GM23248 (cell line): ENCODE measurements at regions not wholly inside any gene's neighbourhood (a gene's known extent, or its start where the extent isn't known, plus 50 kb on each side); places are given as distances from the start of the nearest gene placed in this dataset.

ENCODE experiments used
- DNase-seq: peaks from one replicate; pipeline ENCODE4 v3.0.0-alpha.2; 2015
- H2AFZ ChIP-seq: fragments of 200-600 bp; sonication (generic); 2 replicates; pipeline ENCODE4 v1.6.1; 2016; ENCODE audit warnings: antibody characterized with exemption
- H3F3A ChIP-seq: fragments of 200-600 bp; sonication (generic); 2 replicates; pipeline ENCODE4 v1.6.1; 2016; ENCODE audit warnings: mild to moderate bottlenecking, antibody characterized with exemption, mixed run types; ENCODE audit not compliant: insufficient read depth
- H3K27ac ChIP-seq: fragments of 200-600 bp; sonication (generic); 2 replicates; pipeline ENCODE4 v1.5.1; 2016; ENCODE audit warnings: mild to moderate bottlenecking
- H3K27me3 ChIP-seq: fragments of 200-600 bp; sonication (generic); replicated peaks from 2 replicates; pipeline ENCODE4 v1.6.1; 2016; ENCODE audit warnings: mild to moderate bottlenecking; ENCODE audit not compliant: insufficient read depth
- H3K36me3 ChIP-seq: fragments of 200-600 bp; sonication (generic); 2 replicates; pipeline ENCODE4 v1.6.1; 2016; ENCODE audit warnings: low read depth, mild to moderate bottlenecking
- H3K4me1 ChIP-seq: fragments of 200-600 bp; sonication (generic); 2 replicates; pipeline ENCODE4 v1.6.1; 2016; ENCODE audit warnings: mild to moderate bottlenecking; ENCODE audit not compliant: insufficient read depth
- H3K4me2 ChIP-seq: fragments of 200-600 bp; sonication (generic); one replicate; pipeline ENCODE4 v1.6.1; 2016; ENCODE audit warnings: mild to moderate bottlenecking; ENCODE audit not compliant: unreplicated experiment
- H3K4me3 ChIP-seq: fragments of 200-600 bp; sonication (generic); 2 replicates; pipeline ENCODE4 v1.5.1; 2016; ENCODE audit warnings: mild to moderate bottlenecking
- H3K79me2 ChIP-seq: fragments of 200-600 bp; sonication (generic); 2 replicates; pipeline ENCODE4 v1.6.1; 2016; ENCODE audit warnings: mild to moderate bottlenecking; ENCODE audit not compliant: insufficient read depth
- H3K9ac ChIP-seq: fragments of 200-600 bp; sonication (generic); 2 replicates; pipeline ENCODE4 v1.6.1; 2016; ENCODE audit warnings: mild to moderate bottlenecking
- H3K9me2 ChIP-seq: fragments of 200-600 bp; sonication (generic); 2 replicates; pipeline ENCODE4 v1.6.1; 2016; ENCODE audit warnings: mixed run types, mild to moderate bottlenecking, moderate library complexity; ENCODE audit not compliant: insufficient read depth
- H3K9me3 ChIP-seq: fragments of 200-600 bp; sonication (generic); one replicate; pipeline ENCODE4 v1.6.1; 2017; ENCODE audit warnings: low read depth
- H4K20me1 ChIP-seq: fragments of 200-600 bp; sonication (generic); 2 replicates; pipeline ENCODE4 v1.6.0; 2016; ENCODE audit not compliant: insufficient read depth
- EZH2 ChIP-seq: fragments of 200-600 bp; sonication (generic); IDR thresholded peaks from 2 replicates; pipeline ENCODE4 v1.6.1; 2018; ENCODE audit warnings: antibody characterized with exemption, mild to moderate bottlenecking; ENCODE audit not compliant: insufficient read depth, poor library complexity, severe bottlenecking
- EZH2phosphoT487 ChIP-seq: fragments of 200-600 bp; sonication (generic); IDR thresholded peaks from 2 replicates; pipeline ENCODE4 v1.6.1; 2018; ENCODE audit warnings: antibody characterized with exemption, moderate library complexity, mild to moderate bottlenecking, low read depth; ENCODE audit not compliant: insufficient read depth
- WGBS, 2 experiments: methylation state at CpG; one replicate each; pipeline ENCODE4 v1.1.6; 2015 to 2017; ENCODE audit warnings: low lambda C conversion rate in 2 of 2, low coverage in 1 of 2; ENCODE audit errors: missing lambda C conversion rate in 2 of 2; 5-methylcytosine and 5-hydroxymethylcytosine counted together
- in situ Hi-C: fragments of 300-500 bp; cut with MboI; formaldehyde crosslinking; loops from 2 replicates; pipeline ENCODE4 v1.15.0; 2020

DNA sequence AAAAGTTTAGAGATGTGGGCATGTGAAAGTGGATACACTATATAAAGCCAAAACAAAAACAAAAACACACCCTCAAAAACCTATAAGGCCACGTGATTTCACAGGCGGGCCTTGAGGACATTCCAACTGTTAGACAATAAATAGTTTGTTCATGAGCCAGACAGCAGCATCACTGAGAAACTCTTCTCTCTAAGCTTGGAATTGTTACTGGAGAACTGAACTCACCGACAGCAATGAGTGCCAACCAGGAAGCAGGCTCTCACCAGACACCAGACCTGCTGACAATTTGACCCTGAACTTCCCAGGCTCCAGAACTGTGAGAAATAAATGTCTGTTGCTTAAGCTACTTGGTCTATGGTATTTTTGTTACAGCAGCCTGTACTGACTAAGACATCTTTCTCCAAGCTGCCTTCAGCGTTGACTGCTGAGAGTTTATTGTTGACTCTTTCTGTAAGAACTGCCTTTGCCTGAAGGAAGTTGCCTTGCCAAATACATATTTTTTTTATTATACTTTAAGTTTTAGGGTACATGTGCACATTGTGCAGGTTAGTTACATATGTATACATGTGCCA, 107.5 kb downstream of the EPDR1 start:
- Histone ChIP-seq H3K27me3 (no peaks in the 10 kb centered on the region), H2AFZ (no peak overlapping the region), H3K4me3 (no peak overlapping the region), H3K4me1 (no peaks in the 10 kb centered on the region), H3K9me3 (no peaks in the 10 kb centered on the region), H3K4me2 (no peak overlapping the region), H3K79me2 (no peaks in the 10 kb centered on the region), H4K20me1 (no peaks in the 10 kb centered on the region), H3F3A (no peaks in the 10 kb centered on the region), H3K9ac (no peak overlapping the region), H3K27ac (no peak overlapping the region), H3K9me2 (no peaks in the 10 kb centered on the region), H3K36me3 (no peaks in the 10 kb centered on the region)
- in situ Hi-C loops: no loop called here
- 31 to 34% methylated on average over 4 of the region's 4 CpGs for WGBS, 2 experiments
- no peak for TF ChIP-seq EZH2phosphoT487
- TF ChIP-seq EZH2: no peak
- DNase-seq: no peak

DNA sequence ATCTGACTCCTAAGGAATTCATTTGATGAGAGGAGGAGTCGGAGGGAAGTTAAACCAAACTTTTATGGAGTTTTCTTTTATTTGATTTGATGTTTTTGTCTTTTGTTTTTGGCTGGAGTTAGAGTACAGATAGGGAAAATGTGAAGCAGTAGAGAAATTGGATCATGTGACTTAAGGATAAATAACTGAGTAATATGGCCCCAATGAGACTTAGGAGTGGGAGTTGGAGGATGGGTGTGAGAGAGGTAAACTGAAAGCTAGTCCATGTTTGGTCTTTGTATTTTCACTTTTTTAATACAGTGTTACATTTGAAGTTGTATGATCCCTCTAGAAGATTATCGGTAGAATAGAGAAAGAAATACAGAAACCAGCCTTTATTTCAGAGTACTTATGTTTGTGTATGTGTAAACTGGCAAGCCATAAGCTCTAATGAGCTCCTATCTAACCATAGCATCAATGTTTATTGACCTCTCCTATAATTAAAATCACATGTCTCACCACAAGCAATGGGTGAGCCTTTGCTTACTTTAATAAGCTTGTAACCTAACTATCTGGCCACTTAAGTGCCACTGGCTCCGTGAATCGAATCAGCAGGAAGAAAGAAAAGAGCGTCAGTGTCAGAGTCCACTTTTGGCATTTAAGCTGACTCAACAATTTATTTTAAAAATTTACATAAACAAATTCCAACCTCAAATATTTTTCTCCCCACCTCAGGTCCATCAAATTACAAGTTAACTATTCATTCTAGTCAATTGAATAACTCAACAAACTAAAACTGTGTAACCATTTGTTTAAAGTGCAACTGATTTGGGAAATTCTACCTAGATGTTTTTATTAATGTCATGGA, 113.8 kb downstream of the EPDR1 start:
- H3K9me3 ChIP-seq: no peaks in the 10 kb centered on the region

GRCh38 chr7:38040831-38041230, 120.4 kb downstream of the EPDR1 start:
- H4K20me1 ChIP-seq: no peaks in the 10 kb centered on the region
- DNase-seq: no peak
- H3F3A ChIP-seq: no peaks in the 10 kb centered on the region
- no peak overlapping the region for H3K4me3 ChIP-seq
- H3K4me2 ChIP-seq: no peak overlapping the region
- H3K9ac ChIP-seq: no peak overlapping the region
- in situ Hi-C loops: no loop called here
- no peak overlapping the region for H3K27ac ChIP-seq
- no peaks in the 10 kb centered on the region for H3K36me3 ChIP-seq
- H3K9me2 ChIP-seq: no peaks in the 10 kb centered on the region
- no peaks in the 10 kb centered on the region for H3K79me2 ChIP-seq
- H3K9me3 ChIP-seq: no peaks in the 10 kb centered on the region
- H3K4me1 ChIP-seq: no peaks in the 10 kb centered on the region
- 38 to 45% methylated on average over 4 of the region's 4 CpGs for WGBS, 2 experiments
- TF ChIP-seq EZH2phosphoT487 (no peak), EZH2 (no peak)
- H2AFZ ChIP-seq: no peak overlapping the region
- H3K27me3 ChIP-seq: no peaks in the 10 kb centered on the region

More for the DNA sequence above, 113.8 kb downstream of the EPDR1 start:
- H3K4me3 ChIP-seq: no peak overlapping the region
- H3K27me3 ChIP-seq: no peaks in the 10 kb centered on the region
- H3K9ac ChIP-seq: no peak overlapping the region
- no peaks in the 10 kb centered on the region for H3K79me2 ChIP-seq
- DNase-seq: no peak
- in situ Hi-C loops: no loop called here
- WGBS, 2 experiments: 11 to 16% methylated on average over 5 of the region's 5 CpGs
- no peak overlapping the region for H2AFZ ChIP-seq
- no peaks in the 10 kb centered on the region for H3F3A ChIP-seq
- no peaks in the 10 kb centered on the region for H4K20me1 ChIP-seq
- H3K27ac ChIP-seq: no peak overlapping the region
- no peaks in the 10 kb centered on the region for H3K36me3 ChIP-seq
- H3K4me2 ChIP-seq: no peak overlapping the region
- H3K9me2 ChIP-seq: no peaks in the 10 kb centered on the region
- no peaks in the 10 kb centered on the region for H3K4me1 ChIP-seq
- TF ChIP-seq EZH2phosphoT487: no peak
- TF ChIP-seq EZH2: no peak

DNA sequence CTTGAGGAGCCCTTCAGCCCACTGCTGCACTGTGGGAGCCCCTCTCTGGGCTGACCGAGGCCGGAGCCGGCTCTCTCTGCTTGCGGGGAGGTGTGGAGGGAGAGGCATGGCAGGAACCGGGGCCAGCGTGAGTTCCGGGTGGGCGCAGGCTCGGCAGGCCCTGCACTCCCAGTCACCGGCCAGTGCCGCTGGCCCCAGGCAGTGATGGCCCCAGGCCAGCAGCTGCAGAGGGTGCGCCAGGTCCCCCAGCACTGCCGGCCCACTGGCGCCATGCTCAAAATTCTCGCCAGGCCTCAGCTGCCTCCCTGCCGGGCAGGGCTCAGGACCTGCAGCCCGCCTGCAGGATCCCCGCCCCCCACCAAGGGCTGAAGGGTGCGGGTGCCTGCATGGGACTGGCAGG, 128.4 kb upstream of the STARD3NL start:
- H3K9me2 ChIP-seq: no peaks in the 10 kb centered on the region
- H2AFZ ChIP-seq: no peak overlapping the region
- in situ Hi-C loops: no loop called here
- WGBS, 2 experiments: 64 to 66% methylated on average over 18 to 19 of the region's 19 CpGs
- no peaks in the 10 kb centered on the region for H3K36me3 ChIP-seq
- no peaks in the 10 kb centered on the region for H3F3A ChIP-seq
- no peak overlapping the region for H3K27ac ChIP-seq
- TF ChIP-seq EZH2 (no peak), EZH2phosphoT487 (no peak)
- H3K27me3 ChIP-seq: no peaks in the 10 kb centered on the region
- DNase-seq: no peak
- no peak overlapping the region for H3K4me3 ChIP-seq
- no peaks in the 10 kb centered on the region for H3K79me2 ChIP-seq
- H4K20me1 ChIP-seq: no peaks in the 10 kb centered on the region
- no peaks in the 10 kb centered on the region for H3K9me3 ChIP-seq
- no peaks in the 10 kb centered on the region for H3K4me1 ChIP-seq
- H3K9ac ChIP-seq: no peak overlapping the region
- no peak overlapping the region for H3K4me2 ChIP-seq
